HepG2 (cell line): ENCODE measurements at regions not wholly inside any gene's neighbourhood (a gene's known extent, or its start where the extent isn't known, plus 50 kb on each side); places are given as distances from the start of the nearest gene placed in this dataset.

Experiments used
- ATAC-seq: fragments of 200-7000 bp; cut with Tn5 transposase; 3 replicates; pipeline ENCODE4 v1.9.1; 2020; ENCODE audit warnings: mild to moderate bottlenecking, moderate library complexity
- BruUV-seq: library from RNA; stranded (reverse); fragments of 400-500 nt; replicated peaks from 2 replicates; lab custom pipeline; 2021; lab: Mats Ljungman, UMichigan
- CTCF ChIA-PET: fragments of 300-600 bp; formaldehyde crosslinking; extraction: SDS; loops from one replicate; lab custom pipeline; 2021; ENCODE audit warnings: low total read pairs, inconsistent platforms, low intra/inter-chr PET ratio; lab: Yijun Ruan, JAX
- POLR2A ChIA-PET: fragments of 350-600 bp; sonication (Branson Sonifier 250); formaldehyde crosslinking; loops from one replicate; lab custom pipeline; 2020; ENCODE audit warnings: antibody characterized with exemption, inconsistent platforms; lab: Yijun Ruan, JAX
- DNase-seq: peaks from one replicate; pipeline ENCODE4 v3.0.0-alpha.2; 2015; ENCODE audit warnings: low spot score
- FAIRE-seq: peaks from 3 replicates; lab custom pipeline; 2011; peaks lifted over from hg19 to GRCh38; lab: Jason Lieb, UNC
- H2AFZ ChIP-seq: one replicate; pipeline ENCODE4 v1.6.1; 2011; ENCODE audit warnings: low read length, inconsistent platforms
- H3K27ac ChIP-seq: fragments of 300-600 bp; 3 replicates; pipeline ENCODE4 v1.8.0; 2011; ENCODE audit warnings: mixed run types, mild to moderate bottlenecking, mixed read lengths, low read length, inconsistent platforms; ENCODE audit not compliant: insufficient read depth; ENCODE audit errors: extremely low read length
- H3K27me3 ChIP-seq, 2 experiments: fragments of 200-600 bp in 1 of 2; 2 replicates in 1 of 2; 3 replicates in 1 of 2; pipeline versions ENCODE4 v1.6.0 to v1.8.0; 2011; ENCODE audit warnings: low read length in 2 of 2, mild to moderate bottlenecking in 2 of 2, moderate library complexity in 2 of 2, inconsistent platforms in 1 of 2; ENCODE audit not compliant: insufficient read depth in 2 of 2, control insufficient read depth in 1 of 2
- H3K36me3 ChIP-seq, 2 experiments: fragments of 200-600 bp in 1 of 2; replicated peaks in 1 of 2; 2 replicates in 1 of 2; 3 replicates in 1 of 2; pipeline versions ENCODE4 v1.5.1 to v1.8.0; 2011; ENCODE audit warnings: low read length in 2 of 2, inconsistent platforms in 1 of 2; ENCODE audit not compliant: insufficient read depth in 2 of 2, control insufficient read depth in 1 of 2
- H3K4me1 ChIP-seq: 2 replicates; pipeline ENCODE4 v1.5.1; 2012; ENCODE audit warnings: low read length, inconsistent platforms; ENCODE audit not compliant: insufficient read depth
- H3K4me2 ChIP-seq: 2 replicates; pipeline ENCODE4 v1.6.0; 2011; ENCODE audit warnings: low read depth, low read length, inconsistent platforms
- H3K4me3 ChIP-seq, 3 experiments: fragments of 200-600 bp in 1 of 3; sonication (generic), shearing (Covaris generic) in 1 of 3; replicated peaks in 1 of 3; 2 replicates each; pipeline ENCODE4 v1.5.1; 2011 to 2016; ENCODE audit warnings: low read length in 3 of 3, inconsistent platforms in 2 of 3, low read depth in 2 of 3, mild to moderate bottlenecking in 2 of 3, control low read depth in 1 of 3, mixed read lengths in 1 of 3; ENCODE audit not compliant: insufficient read depth in 1 of 3
- H3K79me2 ChIP-seq: one replicate; pipeline ENCODE4 v1.6.1; 2011; ENCODE audit warnings: low read length, inconsistent platforms; ENCODE audit not compliant: insufficient read depth
- H3K9ac ChIP-seq: 2 replicates; pipeline ENCODE4 v1.6.0; 2011; ENCODE audit warnings: mild to moderate bottlenecking, low read depth, low read length, inconsistent platforms; ENCODE audit not compliant: insufficient read depth
- H3K9me3 ChIP-seq: 2 replicates; pipeline ENCODE4 v1.5.1; 2012; ENCODE audit warnings: mild to moderate bottlenecking, low read length
- H4K20me1 ChIP-seq: 2 replicates; pipeline ENCODE4 v1.6.0; 2011; ENCODE audit warnings: inconsistent platforms, mild to moderate bottlenecking, low read length, moderate library complexity; ENCODE audit not compliant: insufficient read depth
- GPN1 ChIP-seq: sonication (generic); formaldehyde crosslinking; IDR thresholded peaks from 2 replicates; pipeline ENCODE4 v1.5.1; 2020; ENCODE audit warnings: missing genetic modification reagents, borderline replicate concordance
- ISX ChIP-seq: sonication (generic); formaldehyde crosslinking; conservative IDR thresholded peaks from 2 replicates; pipeline ENCODE4 v1.5.0; 2020; ENCODE audit warnings: missing genetic modification reagents
- MED8 ChIP-seq: sonication (generic); formaldehyde crosslinking; IDR thresholded peaks from 2 replicates; pipeline ENCODE4 v1.8.1; 2023; ENCODE audit warnings: mild to moderate bottlenecking, missing genetic modification reagents; ENCODE audit not compliant: insufficient replicate concordance
- MEIS1 ChIP-seq: sonication (generic); formaldehyde crosslinking; IDR thresholded peaks from 2 replicates; pipeline ENCODE4 v1.9.0; 2021; ENCODE audit warnings: mild to moderate bottlenecking, missing genetic modification reagents, moderate library complexity, borderline replicate concordance
- NFKB2 ChIP-seq: sonication (generic); formaldehyde crosslinking; IDR thresholded peaks from 2 replicates; pipeline ENCODE4 v1.4.0; 2020; ENCODE audit warnings: missing genetic modification reagents, borderline replicate concordance
- RFX3 ChIP-seq: IDR thresholded peaks from 2 replicates; pipeline ENCODE4 v1.6.1; 2016; ENCODE audit warnings: missing biosample characterization, missing genetic modification reagents
- SSRP1 ChIP-seq: IDR thresholded peaks from 2 replicates; pipeline ENCODE4 v1.6.1; 2016; ENCODE audit warnings: control low read depth
- TBL1XR1 ChIP-seq: fragments of 150-350 bp; IDR thresholded peaks from 2 replicates; pipeline ENCODE4 v1.6.1; 2014; ENCODE audit warnings: borderline replicate concordance, low read length; ENCODE audit not compliant: partially characterized antibody
- ZNF383 ChIP-seq: sonication (generic); formaldehyde crosslinking; IDR thresholded peaks from 2 replicates; pipeline ENCODE4 v1.4.0; 2020; ENCODE audit warnings: missing genetic modification reagents, mild to moderate bottlenecking, borderline replicate concordance
- WGBS: methylation state at CpG from one replicate; pipeline ENCODE4 v1.1.6; 2017; ENCODE audit warnings: low lambda C conversion rate; 5-methylcytosine and 5-hydroxymethylcytosine counted together
- in situ Hi-C: cut with HindIII; loops from 2 replicates; pipeline ENCODE4 v1.10.0; 2017; ENCODE audit warnings: low pct_unique_long_range_greater_than_20kb; ENCODE audit not compliant: extremely low pct_ligation_motif_present
- intact Hi-C: fragments of 100-400 bp; cut with micrococcal nuclease; formaldehyde crosslinking; loops from one replicate; pipeline ENCODE4 v1.10.0; 2022; ENCODE audit not compliant: unreplicated experiment
- TF ChIP-seq, protein P1 (sequence below): sonication (generic); formaldehyde crosslinking; IDR thresholded peaks from 2 replicates; pipeline ENCODE4 v1.8.0; 2022; ENCODE audit warnings: missing genetic modification reagents, low read depth, mild to moderate bottlenecking, borderline replicate concordance

DNA sequence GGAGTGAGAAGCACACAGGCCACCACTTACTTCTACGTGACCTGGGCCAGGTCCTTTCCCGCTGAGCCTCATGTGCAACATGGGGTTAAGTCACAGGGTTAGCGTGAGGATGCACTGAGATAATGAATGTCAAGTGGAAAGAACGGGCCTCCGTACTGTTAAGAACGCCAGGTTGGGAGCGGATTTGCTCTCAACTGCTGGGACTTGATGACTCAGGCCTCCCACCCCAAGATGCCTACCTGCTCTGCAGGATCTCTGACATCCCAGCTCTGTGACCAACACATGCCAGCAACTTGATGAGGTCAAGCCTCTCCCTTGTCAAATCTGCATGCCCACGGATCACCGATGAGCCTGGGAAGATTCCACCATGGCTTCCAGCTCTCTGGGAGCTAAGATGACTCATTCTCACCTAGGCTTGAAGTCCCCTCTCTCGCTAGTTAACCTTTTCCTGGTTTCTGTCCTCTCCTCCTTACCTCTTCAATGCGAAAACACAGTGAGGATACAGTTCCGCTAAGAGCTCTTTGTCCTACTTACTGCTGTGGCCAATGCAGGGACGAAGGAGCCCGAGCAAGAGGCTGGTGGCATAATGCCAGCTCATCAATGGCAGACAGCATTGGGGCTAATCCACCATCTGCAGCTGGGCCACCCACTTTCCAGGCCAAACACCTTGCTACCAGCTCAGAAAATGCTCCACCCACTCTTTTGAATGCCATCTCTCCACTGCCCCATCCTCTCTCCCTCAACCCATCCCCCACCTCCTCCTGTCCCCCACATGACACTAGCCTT, 67.6 kb downstream of the PJA1 start:
- no peak overlapping the region for H2AFZ ChIP-seq
- H3K4me1 ChIP-seq = no peaks in the 10 kb centered on the region
- ChIA-PET CTCF (no interaction called here), POLR2A (no interaction called here)
- BruUV-seq = no TSS peak
- H3K4me3 ChIP-seq = no peak overlapping the region
- no peaks in the 10 kb centered on the region for H3K36me3 ChIP-seq
- DNase-seq (no peak), ATAC-seq (no peak), FAIRE-seq (no peak)
- in situ Hi-C loops = no loop called here
- 18% methylated on average over 6 of the region's 14 CpGs for WGBS
- no peak overlapping the region for H3K27ac ChIP-seq
- no peaks in the 10 kb centered on the region for H3K9me3 ChIP-seq
- no peaks in the 10 kb centered on the region; a peak in 1 of 5 replicates for H3K27me3 ChIP-seq
- H4K20me1 ChIP-seq = no peaks in the 10 kb centered on the region
- no peak overlapping the region for H3K4me2 ChIP-seq
- H3K9ac ChIP-seq = no peak overlapping the region
- no peaks in the 10 kb centered on the region for H3K79me2 ChIP-seq
- intact Hi-C loops = no loop called here
- TF ChIP-seq SSRP1 (no peak), NFKB2 (no peak), MEIS1 (CRISPR knock-in tag) (no peak), RFX3 (CRISPR knock-in tag) (no peak), TBL1XR1 (no peak), GPN1 (CRISPR knock-in tag) (no peak), MED8 (CRISPR knock-in tag) (no peak), ISX (no peak), ZNF383 (CRISPR knock-in tag) (no peak)
- TF ChIP-seq, protein P1, sequence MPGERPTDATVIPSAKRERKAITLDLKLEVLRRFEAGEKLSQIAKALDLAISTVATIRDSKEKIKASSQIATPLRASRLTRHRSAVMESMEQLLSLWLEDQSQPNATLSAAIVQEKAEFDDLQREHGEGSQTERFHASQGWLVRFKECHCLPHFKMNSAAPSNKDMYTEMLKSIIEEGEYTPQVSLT = no peak
